HL-60 (cell line): ENCODE measurements at regions not wholly inside any gene's neighbourhood (a gene's known extent, or its start where the extent isn't known, plus 50 kb on each side); places are given as distances from the start of the nearest gene placed in this dataset.

ENCODE experiments used
- CTCF ChIP-seq: IDR thresholded peaks from one replicate; pipeline ENCODE4 v1.5.1; 2011; ENCODE audit warnings: low read length, control low read depth, inconsistent platforms; ENCODE audit not compliant: insufficient read depth
- GABPA ChIP-seq: IDR thresholded peaks from 2 replicates; pipeline ENCODE4 v1.6.1; 2012; ENCODE audit warnings: low read depth
- REST ChIP-seq: IDR thresholded peaks from 2 replicates; pipeline ENCODE4 v1.6.1; 2012; ENCODE audit warnings: low read depth; ENCODE audit not compliant: insufficient replicate concordance

- TF ChIP-seq CTCF (no peak), REST (no peak), GABPA (no peak)
Observed at GRCh38 chr4:83748711-83749110, 212.8 kb downstream of the GPAT3 start.
